GM23338 (cell line): ENCODE measurements at regions not wholly inside any gene's neighbourhood (a gene's known extent, or its start where the extent isn't known, plus 50 kb on each side); places are given as distances from the start of the nearest gene placed in this dataset.

ENCODE experiments used
- ATAC-seq: fragments of 200-7000 bp; cut with Tn5 transposase; 3 replicates; pipeline ENCODE4 v1.9.1; 2020
- DNase-seq: peaks from one replicate; pipeline ENCODE4 v3.0.0-alpha.2; 2015; ENCODE audit warnings: low spot score
- H2AFZ ChIP-seq: fragments of 200-600 bp; sonication (generic); 2 replicates; pipeline ENCODE4 v1.8.0; 2016; ENCODE audit warnings: antibody characterized with exemption, mild to moderate bottlenecking, moderate library complexity
- H3F3A ChIP-seq: fragments of 200-600 bp; sonication (generic); replicated peaks from 2 replicates; pipeline ENCODE4 v1.8.0; 2017; ENCODE audit warnings: antibody characterized with exemption, mixed run types, low read depth
- H3K27ac ChIP-seq: fragments of 200-600 bp; sonication (generic); 2 replicates; pipeline ENCODE4 v1.6.1; 2016; ENCODE audit warnings: low read depth
- H3K27me3 ChIP-seq: fragments of 200-600 bp; sonication (generic); 2 replicates; pipeline ENCODE4 v1.8.0; 2016; ENCODE audit warnings: mild to moderate bottlenecking, mixed run types, moderate library complexity; ENCODE audit not compliant: insufficient read depth
- H3K36me3 ChIP-seq: fragments of 200-600 bp; sonication (generic); 2 replicates; pipeline ENCODE4 v1.8.0; 2016; ENCODE audit warnings: mild to moderate bottlenecking; ENCODE audit not compliant: insufficient read depth
- H3K4me1 ChIP-seq: fragments of 200-600 bp; sonication (generic); 2 replicates; pipeline ENCODE4 v1.8.0; 2016; ENCODE audit warnings: mild to moderate bottlenecking, moderate library complexity; ENCODE audit not compliant: insufficient read depth
- H3K4me2 ChIP-seq: fragments of 200-600 bp; sonication (generic); 2 replicates; pipeline ENCODE4 v1.7.1; 2017; ENCODE audit warnings: mixed run types
- H3K4me3 ChIP-seq: fragments of 200-600 bp; sonication (generic); 2 replicates; pipeline ENCODE4 v1.6.1; 2016; ENCODE audit warnings: mixed run types
- H3K79me2 ChIP-seq: fragments of 200-600 bp; sonication (generic); replicated peaks from 2 replicates; pipeline ENCODE4 v1.8.0; 2017; ENCODE audit warnings: mild to moderate bottlenecking; ENCODE audit not compliant: insufficient read depth
- H3K9me2 ChIP-seq: fragments of 200-600 bp; sonication (generic); 2 replicates; pipeline ENCODE4 v1.8.0; 2017; ENCODE audit not compliant: insufficient read depth
- H4K20me1 ChIP-seq: fragments of 200-600 bp; sonication (generic); replicated peaks from 2 replicates; pipeline ENCODE4 v1.8.0; 2017; ENCODE audit warnings: mild to moderate bottlenecking; ENCODE audit not compliant: insufficient read depth
- H3K27ac Mint-ChIP-seq: 2 replicates; pipeline ENCODE4 v1.8.0; 2020; ENCODE audit warnings: inconsistent platforms, mild to moderate bottlenecking, moderate library complexity, mixed read lengths
- H3K27me3 Mint-ChIP-seq: 3 replicates; pipeline ENCODE4 v1.8.0; 2022; ENCODE audit warnings: low read depth, mild to moderate bottlenecking, moderate library complexity, mixed read lengths, inconsistent platforms; ENCODE audit not compliant: insufficient read depth, poor library complexity
- H3K36me3 Mint-ChIP-seq: 3 replicates; pipeline ENCODE4 v1.8.0; 2021; ENCODE audit warnings: low read depth, mild to moderate bottlenecking, inconsistent platforms, moderate library complexity, mixed read lengths
- H3K4me1 Mint-ChIP-seq: 3 replicates; pipeline ENCODE4 v1.8.0; 2020; ENCODE audit warnings: mild to moderate bottlenecking, inconsistent platforms, mixed read lengths
- H3K4me3 Mint-ChIP-seq: 3 replicates; pipeline ENCODE4 v1.8.0; 2021; ENCODE audit warnings: moderate library complexity, mild to moderate bottlenecking, inconsistent platforms, mixed read lengths
- H3K9me3 Mint-ChIP-seq: 3 replicates; pipeline ENCODE4 v1.8.0; 2020; ENCODE audit warnings: moderate library complexity, mild to moderate bottlenecking, inconsistent platforms, mixed read lengths
- CREB1 ChIP-seq: fragments of 250-450 bp; sonication (Bioruptor Pico); IDR thresholded peaks from 2 replicates; pipeline ENCODE4 v1.5.0; 2020; ENCODE audit warnings: low read depth, mild to moderate bottlenecking, moderate library complexity
- ETS1 ChIP-seq: IDR thresholded peaks from 2 replicates; pipeline ENCODE4 v1.6.1; 2016; ENCODE audit warnings: antibody characterized with exemption
- EZH2 ChIP-seq: fragments of 200-600 bp; sonication (generic); IDR thresholded peaks from one replicate; pipeline ENCODE4 v1.8.0; 2017; ENCODE audit warnings: antibody characterized with exemption, mild to moderate bottlenecking, low read depth; ENCODE audit not compliant: unreplicated experiment
- EZH2phosphoT487 ChIP-seq: fragments of 200-600 bp; sonication (generic); IDR thresholded peaks from one replicate; pipeline ENCODE4 v1.8.1; 2018; ENCODE audit warnings: antibody characterized with exemption; ENCODE audit not compliant: unreplicated experiment
- JUNB ChIP-seq: IDR thresholded peaks from one replicate; pipeline ENCODE4 v1.6.1; 2016; ENCODE audit warnings: antibody characterized with exemption; ENCODE audit not compliant: unreplicated experiment
- NANOG ChIP-seq: IDR thresholded peaks from 2 replicates; pipeline ENCODE4 v1.6.1; 2016; ENCODE audit warnings: antibody characterized with exemption, borderline replicate concordance
- STAT1 ChIP-seq: IDR thresholded peaks from one replicate; pipeline ENCODE4 v1.6.1; 2016; ENCODE audit warnings: antibody characterized with exemption; ENCODE audit not compliant: unreplicated experiment
- ZNF114 ChIP-seq: fragments of 250-450 bp; sonication (Bioruptor Pico); IDR thresholded peaks from 2 replicates; pipeline ENCODE4 v1.5.0; 2020; ENCODE audit warnings: mild to moderate bottlenecking, moderate library complexity
- ZNF331 ChIP-seq: fragments of 250-450 bp; sonication (Bioruptor Pico); IDR thresholded peaks from 2 replicates; pipeline ENCODE4 v1.5.0; 2020; ENCODE audit warnings: low read depth, mild to moderate bottlenecking, moderate library complexity
- ZNF462 ChIP-seq: fragments of 250-450 bp; sonication (Bioruptor Pico); IDR thresholded peaks from 2 replicates; pipeline ENCODE4 v1.5.0; 2020; ENCODE audit warnings: mild to moderate bottlenecking, moderate library complexity

DNA sequence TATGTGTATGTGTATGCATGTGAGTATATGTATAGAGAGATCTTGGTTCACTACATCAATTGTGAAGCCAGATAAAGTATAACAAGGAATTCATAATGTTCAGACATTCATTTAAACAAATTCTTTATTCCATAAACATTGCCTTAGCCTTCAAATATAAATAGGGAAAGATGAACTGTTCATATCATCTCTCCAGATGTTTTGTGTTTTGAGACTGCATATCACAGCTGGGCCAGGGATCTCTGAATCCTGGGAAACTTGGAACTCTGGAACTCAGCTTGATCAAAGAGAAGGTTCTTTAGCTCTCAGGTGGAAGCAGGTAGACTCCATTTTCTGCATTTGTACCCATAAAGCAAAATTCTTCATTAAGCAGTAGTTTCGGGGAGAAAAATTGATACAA, 272.6 kb upstream of the ETAA1 start (continued):
- TF ChIP-seq ZNF462 (CRISPR knock-in tag) (no peak), ZNF114 (no peak), NANOG (no peak), ETS1 (no peak), EZH2phosphoT487 (no peak), STAT1 (no peak), ZNF331 (CRISPR knock-in tag) (no peak), JUNB (no peak)

DNA sequence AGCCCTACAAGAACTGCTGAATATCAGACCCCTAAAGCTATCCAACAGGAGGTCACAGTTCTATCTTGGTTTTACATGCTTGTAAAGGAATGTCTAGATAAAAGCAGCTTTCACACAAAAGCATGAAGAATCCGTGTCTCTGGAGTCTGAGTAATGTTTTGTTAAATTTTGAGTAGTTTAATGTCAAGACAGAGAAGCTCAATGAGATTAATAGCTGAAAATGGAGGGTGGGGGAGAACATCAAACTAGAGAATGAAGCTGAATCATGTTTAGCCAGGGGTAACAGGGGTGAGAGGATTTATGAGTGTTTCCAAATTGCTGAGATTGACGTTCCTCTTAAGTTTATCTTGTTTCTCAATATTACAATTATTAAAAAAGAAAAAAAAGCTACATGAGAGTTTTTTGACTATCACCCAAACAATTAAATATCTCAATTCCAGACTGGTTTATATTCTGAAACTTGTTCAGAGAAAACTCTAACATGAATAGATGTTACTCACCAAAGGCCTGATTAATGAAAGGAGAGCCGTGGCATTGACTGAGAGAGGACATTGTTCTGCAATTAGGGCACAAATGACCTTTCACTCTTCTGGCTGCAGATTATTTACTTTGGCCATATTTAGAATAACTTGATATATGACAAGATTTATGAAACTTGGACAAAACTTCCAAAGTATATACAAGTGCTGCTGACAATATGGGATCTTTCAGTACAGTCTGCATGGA, 266.4 kb upstream of the ETAA1 start:
- ATAC-seq (no peak), DNase-seq (no peak)
- Histone ChIP-seq H3K4me2 (no peak overlapping the region), H3K79me2 (no peaks in the 10 kb centered on the region), H4K20me1 (no peaks in the 10 kb centered on the region), H3K36me3 (no peaks in the 10 kb centered on the region), H3K27ac (no peak overlapping the region), H3F3A (no peaks in the 10 kb centered on the region), H3K4me1 (no peaks in the 10 kb centered on the region), H3K4me3 (no peak overlapping the region), H3K9me2 (no peaks in the 10 kb centered on the region; the same call in 1 of the 2 replicates), H3K27me3 (no peaks in the 10 kb centered on the region), H2AFZ (no peak overlapping the region)
- H3K9me3 Mint-ChIP-seq: no peaks in the 10 kb centered on the region
- 0 out of 3 replicates have a peak, but pooled peaks cover 2% of the 10 kb centered on the region for H3K4me1 Mint-ChIP-seq
- H3K27me3 Mint-ChIP-seq: no peaks in the 10 kb centered on the region
- no peaks in the 10 kb centered on the region for H3K36me3 Mint-ChIP-seq
- H3K4me3 Mint-ChIP-seq: no peak overlapping the region
- H3K27ac Mint-ChIP-seq: no peak overlapping the region
- no peak for TF ChIP-seq CREB1
- no peak for TF ChIP-seq EZH2
